K562 (cell line): ENCODE measurements at regions not wholly inside any gene's neighbourhood (a gene's known extent, or its start where the extent isn't known, plus 50 kb on each side); places are given as distances from the start of the nearest gene placed in this dataset.

ENCODE experiments used
- ELK1 ChIP-seq: sonication (generic); formaldehyde crosslinking; IDR thresholded peaks from 2 replicates; pipeline ENCODE4 v1.8.1; 2022; ENCODE audit warnings: missing genetic modification reagents
- MAX ChIP-seq: sonication (generic); formaldehyde crosslinking; IDR thresholded peaks from 2 replicates; pipeline ENCODE4 v1.9.0; 2022; ENCODE audit warnings: mild to moderate bottlenecking, missing genetic modification reagents
- MTA3 ChIP-seq: fragments of 450-650 bp; formaldehyde crosslinking; IDR thresholded peaks from 2 replicates; pipeline ENCODE4 v1.6.1; 2017; ENCODE audit warnings: mild to moderate bottlenecking, borderline replicate concordance
- REST ChIP-seq, 2 experiments: fragments of 450-650 bp; formaldehyde crosslinking in 1 of 2; IDR thresholded peaks; 2 replicates each; pipeline versions ENCODE4 v1.4.0 to v1.6.1; 2014 to 2020; ENCODE audit warnings: mild to moderate bottlenecking in 2 of 2, borderline replicate concordance in 1 of 2, low read depth in 1 of 2
- TEAD2 ChIP-seq: fragments of 450-650 bp; IDR thresholded peaks from 2 replicates; pipeline ENCODE4 v1.6.1; 2016; ENCODE audit warnings: missing genetic modification characterization, control low read depth, missing compliant biosample characterization
- ZNF134 ChIP-seq: fragments of 250-450 bp; sonication (Bioruptor Pico); conservative IDR thresholded peaks from 2 replicates; pipeline ENCODE4 v1.4.0; 2020
- ZNF318 ChIP-seq, 2 experiments: fragments of 450-650 bp; IDR thresholded peaks; 2 replicates each; pipeline ENCODE4 v1.6.1; 2016; ENCODE audit warnings: mild to moderate bottlenecking in 2 of 2, borderline replicate concordance in 1 of 2, low read depth in 1 of 2, moderate library complexity in 1 of 2

- TF ChIP-seq REST (IDR thresholded peaks at IDR 0.05; ENCODE audit: borderline replicate concordance) (no peak), REST (CRISPR knock-in tag; IDR thresholded peaks at IDR 0.05; ENCODE audit: low read depth) (no peak), MAX (CRISPR knock-in tag) (no peak), ZNF134 (CRISPR knock-in tag) (no peak), TEAD2 (tag) (no peak), MTA3 (no peak), ZNF318 (IDR thresholded peaks at IDR 0.05; ENCODE audit: borderline replicate concordance in 1 of 2, low read depth in 1 of 2) (no peak), ELK1 (CRISPR knock-in tag) (no peak)
Observed at GRCh38 chr2:145753966-145754365, 1234.0 kb upstream of the ZEB2 start.
